HCT116 (cell line): ENCODE measurements at regions not wholly inside any gene's neighbourhood (a gene's known extent, or its start where the extent isn't known, plus 50 kb on each side); places are given as distances from the start of the nearest gene placed in this dataset.

ENCODE experiments used
- ATF3 ChIP-seq: IDR thresholded peaks from 2 replicates; pipeline ENCODE4 v1.6.1; 2012
- CTCF ChIP-seq, 3 experiments: fragments of 200-600 bp in 1 of 3; sonication (generic) in 1 of 3; IDR thresholded peaks in 2 of 3; conservative IDR thresholded peaks in 1 of 3; 2 replicates each; pipeline ENCODE4 v1.5.1; 2012 to 2017; ENCODE audit warnings: low read depth in 2 of 3, low read length in 2 of 3, antibody characterized with exemption in 1 of 3, borderline replicate concordance in 1 of 3, control low read depth in 1 of 3, mild to moderate bottlenecking in 1 of 3, mixed read lengths in 1 of 3, mixed run types in 1 of 3, moderate library complexity in 1 of 3; ENCODE audit not compliant: insufficient read depth in 1 of 3
- POLR2A ChIP-seq: IDR thresholded peaks from 2 replicates; pipeline ENCODE4 v1.7.0; 2011; ENCODE audit warnings: borderline replicate concordance; ENCODE audit not compliant: insufficient read depth, insufficient read length; ENCODE audit errors: extremely low read depth
- RAD21 ChIP-seq: IDR thresholded peaks from 2 replicates; pipeline ENCODE4 v1.6.1; 2012; ENCODE audit warnings: low read depth, mild to moderate bottlenecking
- REST ChIP-seq: IDR thresholded peaks from 2 replicates; pipeline ENCODE4 v1.6.1; 2012; ENCODE audit warnings: low read depth
- YY1 ChIP-seq: IDR thresholded peaks from 2 replicates; pipeline ENCODE4 v1.6.1; 2011; ENCODE audit warnings: low read length, low read depth, moderate library complexity, mild to moderate bottlenecking; ENCODE audit not compliant: insufficient replicate concordance; ENCODE audit errors: extremely low read depth

GRCh38 chr13:79226938-79227337 is 179.1 kb downstream of the RBM26 start:
- TF ChIP-seq CTCF (IDR thresholded peaks at IDR 0.05 in 2 of 3, conservative IDR thresholded peaks at IDR 0.05 in 1 of 3; ENCODE audit: borderline replicate concordance in 1 of 3, insufficient read depth in 1 of 3, low read depth in 2 of 3, low read length in 2 of 3) (no peak), REST (no peak), ATF3 (no peak), POLR2A (no peak), RAD21 (no peak), YY1 (no peak)
